ENCODE measurements at regions not wholly inside any gene's neighbourhood (a gene's known extent, or its start where the extent isn't known, plus 50 kb on each side); places are given as distances from the start of the nearest gene placed in this dataset.
"Not testable (repeated sequence)": the region's sequence is repeated elsewhere in the genome, so short reads cannot be mapped to it uniquely, and the experiment has no call there.

- DNase-seq, result no peak
Measured at GRCh38 chr3:61387817-61388216, 136.6 kb upstream of the FHIT start.

DNA sequence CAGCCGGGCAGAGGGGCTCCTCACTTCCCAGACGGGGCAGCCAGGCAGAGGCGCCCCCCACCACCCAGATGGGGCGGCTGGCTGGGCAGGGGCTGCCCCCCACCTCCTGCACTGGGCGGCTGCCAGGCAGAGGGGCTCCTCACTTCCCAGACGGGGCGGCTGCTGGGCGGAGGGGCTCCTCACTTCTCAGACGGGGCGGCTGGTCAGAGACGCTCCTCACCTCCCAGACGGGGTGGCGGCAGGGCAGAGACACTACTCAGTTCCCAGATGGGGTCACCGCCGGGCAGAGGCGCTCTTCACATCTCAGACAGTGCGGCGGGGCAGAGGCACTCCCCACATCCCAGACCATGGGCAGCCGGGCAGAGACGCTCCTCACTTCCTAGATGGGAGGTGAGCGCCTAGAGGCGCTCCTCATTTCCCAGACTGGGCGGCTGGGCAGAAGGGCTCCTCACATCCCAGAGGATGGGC is 142.3 kb upstream of the FHIT start:
- DNase-seq, result not testable (repeated sequence)

- DNase-seq, result no peak
Measured at GRCh38 chr3:61401359-61401758, 150.1 kb upstream of the FHIT start.

DNA sequence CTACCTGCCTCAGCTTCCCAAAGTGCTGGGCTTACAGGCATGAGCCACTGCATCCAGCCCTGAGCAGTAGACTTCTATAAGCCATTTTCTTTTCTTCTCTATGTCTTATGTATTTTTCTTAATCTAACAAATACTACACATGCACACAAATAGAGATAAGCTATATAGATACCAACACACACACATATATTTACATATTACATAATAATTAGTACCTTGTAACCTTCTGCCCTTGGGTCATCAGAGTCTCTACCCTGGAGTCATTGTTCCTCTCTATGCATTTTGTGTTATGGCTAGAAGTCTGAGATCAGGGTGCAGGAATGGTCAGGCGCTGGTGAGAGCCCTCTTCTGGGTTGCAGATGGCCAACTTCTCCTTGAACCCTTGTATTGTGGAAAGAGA is 154.0 kb upstream of the PTPRG start:
- DNase-seq, result no peak

DNA sequence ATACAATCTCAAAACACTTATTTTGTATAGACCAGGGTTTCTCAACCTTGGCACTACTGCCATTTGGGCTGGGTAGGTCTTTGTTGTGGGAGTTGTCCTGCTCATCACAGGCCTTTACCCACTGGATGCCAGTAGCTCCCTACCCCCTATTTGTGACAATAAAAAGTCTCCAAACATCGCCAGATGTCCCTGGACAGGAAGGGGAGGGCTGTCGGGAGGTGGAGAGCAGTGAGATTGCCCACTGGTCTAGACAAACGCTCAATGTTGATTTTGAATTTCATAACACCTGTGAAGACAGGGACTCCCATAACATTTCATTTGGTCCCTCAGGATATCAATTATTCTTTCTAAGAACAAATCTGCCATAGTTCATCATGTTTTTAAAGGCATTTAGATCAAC is 151.7 kb upstream of the PTPRG start:
- no peak for DNase-seq

DNA sequence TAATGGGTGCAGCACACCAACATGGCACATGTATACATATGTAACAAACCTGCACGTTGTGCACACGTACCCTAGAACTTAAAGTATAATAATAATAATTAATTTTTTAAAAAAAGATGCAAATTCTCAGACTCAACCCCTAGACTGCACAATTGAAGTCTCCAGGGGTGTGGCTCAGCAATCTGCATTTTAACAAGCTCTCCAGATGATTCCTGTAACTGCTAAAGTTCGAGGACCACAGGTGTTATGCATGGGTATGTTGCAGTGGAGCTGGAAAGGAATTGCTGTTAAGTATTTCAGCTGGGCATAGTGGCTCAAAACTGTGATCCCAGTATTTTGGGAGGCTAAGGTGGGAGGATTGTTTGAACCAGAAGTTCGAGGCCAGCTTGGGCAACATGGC is 151.0 kb upstream of the PTPRG start:
- not testable (repeated sequence) for DNase-seq

DNA sequence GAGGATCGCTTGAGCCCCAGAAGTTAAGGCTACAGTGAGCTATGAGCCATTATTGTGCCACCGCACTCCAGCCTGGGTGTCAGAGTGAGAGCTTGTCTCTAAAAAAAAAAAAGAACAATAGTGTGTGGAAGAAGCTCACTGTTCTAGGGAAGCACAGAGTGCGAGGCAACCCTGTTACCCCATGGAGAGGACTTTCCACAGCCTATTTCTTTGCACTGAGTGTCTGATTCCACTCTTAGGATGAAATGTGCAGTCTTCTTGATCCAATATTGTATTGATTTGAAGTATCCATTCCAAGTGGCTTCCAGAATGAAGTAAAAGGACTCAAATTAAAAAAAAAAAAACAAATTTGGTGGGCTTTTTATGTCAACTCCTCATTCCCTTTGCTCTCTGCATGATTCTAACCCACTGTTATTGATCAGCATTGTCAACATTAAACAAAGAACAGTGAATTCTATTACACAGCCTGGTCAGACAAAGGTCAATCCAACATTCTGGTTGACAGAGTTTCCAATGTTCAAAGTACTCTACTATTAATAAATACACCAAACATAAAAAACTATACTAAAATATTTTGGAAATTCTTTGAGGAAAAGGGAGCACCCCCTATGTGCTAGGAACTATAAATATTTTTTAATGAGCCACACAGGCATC is 150.2 kb upstream of the PTPRG start:
- DNase-seq, result no peak

- DNase-seq, result no peak
Measured at GRCh38 chr3:61414456-61414855, 146.9 kb upstream of the PTPRG start.

- no peak for DNase-seq
Measured at GRCh38 chr3:61415201-61415600, 146.2 kb upstream of the PTPRG start.

GRCh38 chr3:61416618-61417017 is 144.8 kb upstream of the PTPRG start:
- DNase-seq, result no peak

DNA sequence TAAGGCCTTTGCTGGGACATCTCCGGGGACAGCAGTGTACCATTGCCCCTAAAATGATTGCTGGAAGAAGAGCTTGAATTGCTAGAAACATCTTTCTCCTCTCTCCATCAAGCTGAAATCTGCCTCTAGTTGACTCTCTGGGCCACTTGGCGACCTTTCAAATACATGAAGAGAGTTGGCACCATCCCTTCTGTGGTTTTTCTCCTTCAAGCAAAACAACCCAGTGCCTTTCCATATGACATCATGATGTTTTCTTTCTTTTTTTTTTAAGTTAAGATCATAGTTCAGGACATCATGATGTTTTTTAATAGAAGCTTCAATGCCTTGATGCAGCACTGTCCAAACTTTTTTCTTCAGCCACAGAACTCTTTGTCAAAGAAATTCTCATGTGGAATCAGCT is 144.0 kb upstream of the PTPRG start:
- DNase-seq, result no peak

DNA sequence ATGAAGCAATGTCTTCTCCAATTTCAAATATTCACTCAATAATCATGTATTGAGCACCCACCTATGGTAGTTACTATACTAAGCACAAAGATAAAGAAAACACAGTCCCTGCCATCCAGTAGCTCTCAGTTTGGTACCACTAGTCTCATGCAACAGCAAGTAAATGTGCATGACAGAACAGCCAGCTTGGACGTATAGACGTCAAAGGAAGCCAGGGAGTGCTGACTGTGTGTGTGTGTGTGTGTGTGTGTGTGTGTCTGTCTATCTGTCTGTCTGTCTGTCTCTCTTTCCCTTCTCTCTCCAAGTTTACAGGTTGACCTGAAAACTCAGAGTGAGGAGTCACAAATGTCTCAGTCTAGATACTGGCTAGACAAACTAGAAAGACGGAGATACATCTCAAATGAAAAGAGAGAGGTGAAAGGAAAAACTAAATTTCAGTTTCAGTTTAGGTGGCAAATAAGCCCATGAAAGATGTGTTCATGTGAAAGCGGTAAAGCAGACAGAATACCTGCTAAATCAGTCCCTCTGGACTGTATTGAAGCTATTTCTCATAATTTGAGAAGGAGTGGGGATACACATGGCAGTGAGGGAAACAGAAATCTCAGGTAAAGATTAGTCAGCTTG is 141.1 kb upstream of the PTPRG start:
- no peak for DNase-seq

- DNase-seq, result no peak
Measured at GRCh38 chr3:61422945-61423673, 138.3 kb upstream of the PTPRG start.

DNA sequence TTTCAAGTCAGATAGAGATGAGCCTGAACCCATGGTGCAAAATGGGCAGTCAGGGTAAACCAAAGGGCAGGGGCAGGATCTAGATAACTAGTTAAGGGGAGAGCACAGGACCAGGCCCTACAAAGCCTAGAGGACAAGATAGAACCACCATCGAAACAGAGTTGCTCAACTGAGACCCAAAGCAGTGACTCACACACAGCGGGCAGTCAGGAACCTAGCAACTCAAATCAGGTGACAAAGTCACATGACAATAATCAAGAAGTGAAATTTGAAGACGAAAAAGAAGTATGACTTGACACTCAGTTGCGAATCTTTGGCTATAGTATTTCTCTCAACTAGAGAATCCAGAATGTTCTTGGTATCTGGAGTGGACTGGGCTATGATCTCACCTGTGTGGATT is 136.0 kb upstream of the PTPRG start:
- no peak for DNase-seq

DNA sequence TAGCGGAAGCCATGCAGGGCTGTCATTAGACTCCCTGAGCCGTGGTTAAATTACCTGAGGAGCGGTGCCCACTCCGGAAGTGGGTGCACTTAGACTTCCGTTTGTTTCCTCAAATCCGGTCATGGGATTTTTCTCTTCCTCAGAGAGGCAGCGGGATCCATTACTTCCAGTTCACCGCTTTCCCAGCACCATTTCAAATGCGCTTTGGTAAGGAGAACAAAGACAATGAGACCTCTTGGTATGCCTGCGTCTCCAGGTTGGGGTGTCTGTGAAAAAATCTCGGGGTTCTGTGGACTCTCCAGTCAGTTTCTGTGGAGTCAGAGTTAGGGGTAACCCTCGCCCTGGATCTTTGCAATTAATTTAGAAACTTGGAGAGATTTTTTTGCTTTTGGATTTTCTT is 132.3 kb upstream of the PTPRG start:
- DNase-seq, result no peak

DNA sequence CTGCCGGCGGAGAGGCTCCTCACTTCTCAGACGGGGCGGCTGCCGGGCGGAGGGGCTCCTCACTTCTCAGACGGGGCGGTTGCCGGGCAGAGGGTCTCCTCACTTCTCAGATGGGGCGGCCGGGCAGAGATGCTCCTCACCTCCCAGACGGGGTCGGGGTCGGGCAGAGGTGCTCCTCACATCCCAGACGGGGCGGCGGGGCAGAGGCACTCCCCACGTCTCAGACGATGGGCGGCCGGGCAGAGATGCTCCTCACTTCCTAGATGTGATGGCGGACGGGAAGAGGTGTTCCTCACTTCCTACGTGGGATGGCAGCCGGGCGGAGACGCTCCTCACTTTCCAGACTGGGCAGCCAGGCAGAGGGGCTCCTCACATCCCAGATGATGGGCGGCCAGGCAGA is 126.5 kb upstream of the PTPRG start:
- not testable (repeated sequence) for DNase-seq

DNA sequence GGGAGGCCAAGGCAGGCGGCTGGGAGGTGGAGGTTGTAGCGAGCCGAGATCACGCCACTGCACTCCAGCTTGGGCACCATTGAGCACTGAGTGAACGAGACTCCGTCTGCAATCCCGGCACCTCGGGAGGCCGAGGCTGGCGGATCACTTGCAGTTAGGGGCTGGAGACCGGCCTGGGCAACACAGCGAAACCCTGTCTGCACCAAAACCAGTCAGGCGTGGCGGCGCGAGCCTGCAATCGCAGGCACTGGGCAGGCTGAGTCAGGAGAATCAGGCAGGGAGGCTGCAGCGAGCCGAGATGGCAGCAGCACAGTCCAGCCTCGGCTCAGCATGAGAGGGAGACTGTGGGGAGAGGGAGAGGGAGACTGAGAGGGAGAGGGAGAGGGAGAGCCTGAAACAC is 126.0 kb upstream of the PTPRG start:
- DNase-seq, result not testable (repeated sequence)

GRCh38 chr3:61438253-61439121 is 122.9 kb upstream of the PTPRG start:
- DNase-seq, result no peak

DNA sequence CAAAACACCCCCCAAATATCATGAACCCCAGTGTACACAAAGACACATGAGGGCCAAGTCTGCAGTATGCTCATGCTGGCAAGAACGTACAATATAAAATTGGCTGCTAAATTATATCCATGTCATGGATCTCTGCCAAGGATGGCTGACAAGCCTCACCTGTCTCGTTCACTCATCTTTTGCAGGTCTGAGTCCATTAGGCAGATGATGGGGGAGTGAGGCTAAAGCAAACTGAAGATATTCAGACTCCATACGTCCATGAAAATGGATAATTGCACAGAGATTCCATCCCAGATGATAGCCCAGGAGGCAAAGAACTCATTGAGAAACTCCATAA is 122.3 kb upstream of the PTPRG start:
- DNase-seq, result no peak

- no peak for DNase-seq
Measured at GRCh38 chr3:61442696-61443095, 118.7 kb upstream of the PTPRG start.

GRCh38 chr3:61443886-61444285 is 117.5 kb upstream of the PTPRG start:
- DNase-seq, result no peak

GRCh38 chr3:61444782-61445181 is 116.6 kb upstream of the PTPRG start:
- DNase-seq, result no peak

GRCh38 chr3:61445924-61446323 is 115.4 kb upstream of the PTPRG start:
- DNase-seq, result no peak
